ENCODE measurements at regions not wholly inside any gene's neighbourhood (a gene's known extent, or its start where the extent isn't known, plus 50 kb on each side); places are given as distances from the start of the nearest gene placed in this dataset.
"Not testable (repeated sequence)": the region's sequence is repeated elsewhere in the genome, so short reads cannot be mapped to it uniquely, and the experiment has no call there.

GRCh38 chr11:116055064-116055463, 550.8 kb upstream of the CADM1 start:
- DNase-seq, result no peak

GRCh38 chr11:116053548-116053919, 549.3 kb upstream of the CADM1 start:
- no peak for DNase-seq

- no peak for DNase-seq
Measured at GRCh38 chr11:116052603-116053547, 548.7 kb upstream of the CADM1 start.

DNA sequence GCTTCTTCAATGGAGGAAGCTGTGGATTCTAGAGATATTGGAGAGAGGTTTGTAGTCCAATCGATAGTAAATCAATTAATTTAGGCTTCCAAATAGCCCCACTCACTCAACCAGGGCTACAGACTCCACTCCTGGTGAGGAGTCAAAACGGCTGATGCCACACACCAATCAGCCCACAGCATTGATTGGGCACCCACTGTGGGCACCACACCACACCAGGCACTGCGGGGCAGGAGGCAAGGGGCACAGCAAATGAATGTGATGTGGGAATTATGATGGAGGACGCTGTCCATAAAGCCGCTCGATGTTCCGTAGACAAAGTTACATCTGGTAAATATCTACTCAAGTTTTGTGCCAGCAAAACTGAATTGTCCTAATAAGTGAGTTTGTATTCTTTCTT, 547.3 kb upstream of the CADM1 start:
- no peak for DNase-seq

DNA sequence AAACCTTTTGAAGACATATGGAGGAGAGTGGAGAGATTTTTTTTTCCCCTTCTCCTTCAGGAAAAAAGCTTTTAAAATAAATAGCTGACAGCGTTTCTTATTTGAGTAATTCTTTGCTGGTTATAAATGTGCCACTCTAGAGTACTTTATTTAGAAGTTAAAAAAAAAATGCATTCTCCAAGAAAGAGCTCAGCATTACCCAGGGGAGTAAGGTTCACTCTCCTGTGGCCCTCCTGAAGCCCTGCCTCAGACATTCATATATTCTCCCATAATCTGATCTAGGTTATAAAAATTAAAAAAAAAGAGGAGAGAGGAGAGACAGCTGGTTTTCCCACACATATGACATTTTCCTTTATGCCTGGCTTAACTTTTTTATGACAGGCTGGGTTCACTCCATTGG, 545.2 kb upstream of the CADM1 start:
- no peak for DNase-seq

GRCh38 chr11:116046127-116046526, 541.9 kb upstream of the CADM1 start:
- no peak for DNase-seq

DNA sequence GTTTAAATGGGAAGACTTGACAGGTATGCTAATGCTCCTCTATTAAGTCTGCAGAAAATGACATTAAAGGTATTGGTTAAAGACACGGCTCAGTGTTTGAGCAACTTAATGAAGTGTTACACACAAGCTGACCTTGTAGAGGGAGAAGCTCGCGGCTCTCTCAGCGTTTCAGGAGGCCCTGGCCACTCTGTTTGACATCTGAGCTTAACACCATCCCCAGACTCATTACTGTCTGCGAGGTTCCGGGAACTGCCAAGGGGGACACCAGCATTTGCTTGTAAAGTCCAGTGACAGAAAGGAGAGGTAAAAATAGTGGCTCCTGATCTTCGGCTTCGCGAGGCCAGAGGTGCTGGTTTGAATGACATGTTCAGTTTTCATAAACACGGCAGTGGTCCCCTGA, 540.7 kb upstream of the CADM1 start:
- no peak for DNase-seq

- DNase-seq, result no peak
Measured at GRCh38 chr11:116044520-116044919, 540.3 kb upstream of the CADM1 start.

DNA sequence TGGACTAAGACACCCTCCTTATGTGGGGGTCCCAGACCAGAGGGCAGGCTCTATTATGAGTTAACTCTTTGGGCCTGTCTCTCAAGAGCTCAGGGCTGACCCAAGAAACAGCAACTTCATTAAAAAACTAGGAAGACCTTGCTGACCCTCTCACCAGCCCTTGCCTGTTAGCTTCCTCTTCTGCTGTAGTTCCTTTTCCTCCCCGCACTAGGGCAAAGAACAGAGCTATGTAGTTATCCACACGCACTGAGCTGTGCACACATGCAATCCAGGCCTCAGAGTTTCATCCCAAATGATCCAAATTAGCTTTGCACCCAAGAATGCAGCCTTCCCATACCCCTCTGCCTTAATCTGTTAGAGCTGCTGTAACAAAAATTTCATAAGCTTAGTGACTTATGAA, 539.6 kb upstream of the CADM1 start:
- DNase-seq, result no peak

- not testable (repeated sequence) for DNase-seq
Measured at GRCh38 chr11:116043059-116043458, 538.8 kb upstream of the CADM1 start.

GRCh38 chr11:116042146-116042545, 537.9 kb upstream of the CADM1 start:
- no peak for DNase-seq

DNA sequence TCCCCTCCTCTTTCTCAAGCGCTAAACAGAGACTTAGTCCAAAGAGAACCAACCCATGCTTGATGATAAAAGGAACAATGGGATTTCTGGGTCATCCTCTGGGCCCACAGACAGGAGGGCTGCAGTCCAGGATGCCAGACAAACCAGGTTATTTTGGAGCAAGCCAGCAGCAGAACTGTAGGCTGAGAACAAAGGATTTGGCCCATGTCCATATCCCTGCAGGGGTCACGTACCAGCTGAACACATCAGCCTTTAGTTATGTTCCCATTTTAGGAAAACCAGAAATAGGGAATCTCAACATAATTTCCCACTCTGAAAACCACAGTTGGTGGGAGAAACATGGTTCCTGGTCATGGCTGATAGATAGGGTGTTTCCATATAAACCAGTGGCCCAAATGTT, 533.6 kb upstream of the CADM1 start:
- DNase-seq, result no peak

DNA sequence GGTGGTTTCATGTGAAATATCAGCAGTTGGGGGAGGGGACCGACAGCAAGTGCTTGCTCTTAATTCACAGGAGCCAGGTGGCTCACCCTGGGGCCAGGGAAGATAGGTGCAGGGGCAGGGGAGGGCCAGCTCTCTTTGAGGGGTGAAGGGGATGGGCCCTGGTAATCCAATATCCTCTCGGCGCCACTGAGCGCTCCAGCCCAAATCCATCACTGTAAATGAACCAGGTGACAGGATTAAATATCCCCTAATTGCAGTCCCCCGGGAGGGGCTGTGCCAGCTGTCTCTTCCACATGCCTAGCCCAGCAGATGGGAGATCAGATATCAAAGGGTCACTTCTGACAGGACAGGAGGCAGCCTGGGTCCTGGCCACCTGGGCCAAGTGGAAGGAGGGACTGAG, 531.8 kb upstream of the CADM1 start:
- DNase-seq, result no peak

GRCh38 chr11:116033931-116034553, 529.8 kb upstream of the CADM1 start:
- DNase-seq, result no peak

DNA sequence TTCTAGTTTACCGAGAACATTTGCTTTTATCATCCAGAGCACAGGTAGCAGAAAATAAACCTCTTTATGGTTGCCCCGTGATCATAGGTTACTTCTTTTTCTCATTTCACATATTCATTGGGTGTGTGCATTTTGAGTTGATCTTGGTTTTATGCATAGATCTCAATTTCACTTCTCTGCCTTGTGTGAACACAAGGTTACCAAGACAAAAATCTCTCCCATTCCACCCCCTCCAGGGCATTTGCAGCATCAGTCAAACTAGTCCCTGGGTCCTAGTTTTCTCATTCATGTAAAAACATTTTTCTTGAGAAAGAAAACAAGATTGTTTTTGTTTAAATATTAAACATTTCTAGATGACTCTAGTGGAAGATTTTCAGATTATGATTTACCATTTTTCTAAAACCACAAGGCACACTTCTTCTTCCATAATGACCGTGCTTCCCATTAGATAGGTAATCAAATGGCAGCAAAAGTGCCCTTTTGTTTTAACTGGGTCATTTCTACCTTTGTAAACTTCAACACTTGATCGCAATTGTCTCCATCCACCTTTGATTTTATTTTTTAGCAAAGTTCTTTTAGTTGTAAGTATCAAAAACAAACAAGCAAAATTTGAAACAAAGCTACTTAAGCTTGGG, 526.6 kb upstream of the CADM1 start:
- no peak for DNase-seq

GRCh38 chr11:116028506-116028905, 524.3 kb upstream of the CADM1 start:
- DNase-seq, result not testable (repeated sequence)

- no peak for DNase-seq
Measured at GRCh38 chr11:115999437-115999836, 495.2 kb upstream of the CADM1 start.

- DNase-seq, result no peak
Measured at GRCh38 chr11:115996808-115997188, 492.6 kb upstream of the CADM1 start.

DNA sequence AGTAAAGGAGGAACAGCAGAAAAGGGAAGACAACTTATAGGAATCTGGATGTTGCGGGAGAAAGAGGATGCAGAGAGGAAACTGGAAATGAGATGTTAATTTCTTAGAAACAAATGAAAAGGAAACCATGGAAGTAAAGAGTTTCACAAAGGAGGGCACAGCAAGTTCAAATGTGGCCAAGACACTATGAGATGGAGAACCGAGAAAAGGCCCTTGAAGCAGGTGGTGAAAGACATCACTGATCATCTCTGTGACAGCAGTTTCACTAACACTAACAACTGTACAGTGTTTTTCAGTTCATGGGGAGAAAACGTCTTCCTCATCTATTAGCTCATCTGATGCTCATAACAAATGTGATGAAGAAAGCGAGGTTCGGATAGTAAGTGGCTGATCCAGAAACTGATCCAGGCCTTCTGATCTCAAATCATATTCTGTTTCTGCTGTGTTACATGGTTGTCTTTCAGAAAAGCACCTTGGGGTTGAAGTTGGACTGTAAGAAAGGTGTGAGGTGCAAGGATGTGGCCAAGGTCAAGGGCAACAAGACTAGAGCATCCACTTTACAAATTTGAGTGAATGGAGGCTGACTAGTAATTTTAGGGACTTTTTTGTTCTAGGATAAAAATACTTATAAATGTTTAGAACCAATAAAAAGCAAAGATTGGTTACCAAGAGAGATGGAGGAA, 492.1 kb upstream of the CADM1 start:
- no peak for DNase-seq

GRCh38 chr11:115993590-115993989, 489.4 kb upstream of the CADM1 start:
- DNase-seq, result no peak

- DNase-seq, result no peak
Measured at GRCh38 chr11:115990004-115990447, 485.8 kb upstream of the CADM1 start.

DNA sequence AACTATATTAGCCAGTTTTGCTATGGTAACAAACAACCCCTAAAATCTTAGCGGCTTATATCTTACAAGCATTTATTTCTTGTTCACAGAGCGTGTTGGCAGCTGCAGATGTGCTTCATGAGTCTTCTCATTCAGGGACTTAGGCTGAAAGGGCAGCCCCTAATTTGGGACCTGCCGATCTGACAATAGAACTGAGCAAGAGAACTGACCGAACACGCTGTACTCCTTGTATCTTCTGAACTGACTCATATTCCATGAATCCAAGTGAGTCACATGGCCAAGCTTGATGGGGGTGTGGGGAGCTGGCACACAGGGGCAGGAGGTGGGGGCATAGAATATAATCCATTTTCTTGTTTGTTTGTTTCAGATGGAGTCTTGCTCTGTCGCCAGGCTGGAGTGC, 481.7 kb upstream of the CADM1 start:
- no peak for DNase-seq

DNA sequence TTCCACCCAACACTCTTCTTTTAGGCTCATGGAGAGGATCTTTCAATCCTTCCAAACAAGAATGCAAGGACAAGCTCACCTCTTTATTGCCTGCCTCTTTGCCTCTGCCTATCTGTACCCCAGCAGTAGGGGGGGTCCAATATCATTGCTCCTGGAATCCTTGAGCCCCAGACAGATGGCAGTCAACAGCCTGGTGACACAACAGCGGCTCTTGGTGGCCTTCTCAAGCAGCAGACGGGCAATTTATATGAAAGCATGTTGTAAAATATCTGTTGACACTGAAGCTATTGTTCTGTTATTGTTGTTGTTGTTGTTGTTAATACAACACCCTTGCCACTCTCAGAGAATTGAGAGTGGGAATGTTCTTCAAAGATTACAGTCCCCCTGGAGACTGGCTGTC, 480.0 kb upstream of the CADM1 start:
- no peak for DNase-seq

All from HCEC 1CT (cell line).